Mucosa of descending colon (tissue), 3 donors: ENCODE measurements at regions not wholly inside any gene's neighbourhood (a gene's known extent, or its start where the extent isn't known, plus 50 kb on each side); places are given as distances from the start of the nearest gene placed in this dataset.

Experiments
- ATAC-seq: fragments of 200-7000 bp; cut with Tn5 transposase; one replicate; pipeline ENCODE4 v1.9.1; 2020; ENCODE audit warnings: mild to moderate bottlenecking, moderate library complexity
- DNase-seq, 3 donors: peaks; one replicate each; pipeline ENCODE4 v3.0.0-alpha.2; 2020
- H3K36me3 ChIP-seq: fragments of 200-600 bp; one replicate; pipeline ENCODE4 v1.8.0; 2021; ENCODE audit warnings: low read depth, mild to moderate bottlenecking
- H3K4me1 ChIP-seq: fragments of 200-600 bp; one replicate; pipeline ENCODE4 v1.8.0; 2021; ENCODE audit warnings: low read depth, mild to moderate bottlenecking
- H3K4me3 ChIP-seq: fragments of 200-600 bp; one replicate; pipeline ENCODE4 v1.8.0; 2021; ENCODE audit warnings: mild to moderate bottlenecking
- H3K9me3 ChIP-seq: fragments of 200-600 bp; one replicate; pipeline ENCODE4 v1.8.0; 2021; ENCODE audit warnings: mild to moderate bottlenecking
- CTCF ChIP-seq: fragments of 200-600 bp; IDR thresholded peaks from one replicate; pipeline ENCODE4 v1.8.0; 2022; ENCODE audit warnings: antibody characterized with exemption, mild to moderate bottlenecking
- intact Hi-C, 2 donors: fragments of 100-400 bp; cut with DNase I in 1 of 2; cut with micrococcal nuclease in 1 of 2; formaldehyde crosslinking; loops; one replicate each; pipeline versions ENCODE4 v1.11.0 to v1.11.1; 2022; cut with DNase I, micrococcal nuclease
- donor health status: DM: no; HTN: no; CAD: no; lungs with moderate emphysema.
- donor health status: DM: no; HTN: no; CAD: no.
- donor health status: DM: no; HTN: yes; CAD: no.

GRCh38 chr4:89486673-89487072 lies 179.1 kb upstream of the GPRIN3 start:
- H3K36me3 ChIP-seq, result no peaks in the 10 kb centered on the region
- H3K4me1 ChIP-seq, result no peaks in the 10 kb centered on the region
- no peak for TF ChIP-seq CTCF
- H3K9me3 ChIP-seq, result no peaks in the 10 kb centered on the region
- H3K4me3 ChIP-seq, result no peak overlapping the region
- intact Hi-C loops, result no loop called here
- ATAC-seq (no peak), DNase-seq (no peak)

GRCh38 chr4:89486042-89486441 lies 178.4 kb upstream of the GPRIN3 start:
- H3K4me3 ChIP-seq, result no peak overlapping the region
- H3K9me3 ChIP-seq, result peaks cover 1% of the 10 kb centered on the region
- intact Hi-C loops, result no loop called here
- no peak for TF ChIP-seq CTCF
- H3K4me1 ChIP-seq, result no peaks in the 10 kb centered on the region
- no peak for DNase-seq
- ATAC-seq, result no peak
- no peaks in the 10 kb centered on the region for H3K36me3 ChIP-seq

GRCh38 chr4:89483833-89484232 lies 176.2 kb upstream of the GPRIN3 start:
- H3K4me3 ChIP-seq, result no peak overlapping the region
- DNase-seq, result no peak
- intact Hi-C loops, result no loop called here
- peaks cover 2% of the 10 kb centered on the region for H3K9me3 ChIP-seq
- no peaks in the 10 kb centered on the region for H3K36me3 ChIP-seq
- H3K4me1 ChIP-seq, result no peaks in the 10 kb centered on the region
- TF ChIP-seq CTCF, result no peak
- no peak for ATAC-seq

- Histone ChIP-seq H3K36me3 (no peaks in the 10 kb centered on the region), H3K4me1 (no peaks in the 10 kb centered on the region), H3K4me3 (no peak overlapping the region), H3K9me3 (peaks cover 2% of the 10 kb centered on the region)
- DNase-seq (no peak), ATAC-seq (no peak)
- TF ChIP-seq CTCF, result no peak
- intact Hi-C loops, result no loop called here
Measured at GRCh38 chr4:89482926-89483595, 175.5 kb upstream of the GPRIN3 start.

GRCh38 chr4:89482251-89482650 lies 174.7 kb upstream of the GPRIN3 start:
- Histone ChIP-seq H3K4me3 (no peak overlapping the region), H3K36me3 (no peaks in the 10 kb centered on the region), H3K4me1 (no peaks in the 10 kb centered on the region), H3K9me3 (peaks cover 2% of the 10 kb centered on the region)
- no peak for TF ChIP-seq CTCF
- peak; percentile 62 for ATAC-seq
- intact Hi-C loops, result no loop called here
- peak in 1 of 3 donors; percentile 23 for DNase-seq

GRCh38 chr4:89469930-89470375 lies 162.4 kb upstream of the GPRIN3 start:
- ATAC-seq (peak; percentile 54), DNase-seq (no peak)
- no peak for TF ChIP-seq CTCF
- intact Hi-C loops, result no loop called here
- H3K9me3 ChIP-seq, result no peaks in the 10 kb centered on the region
- H3K4me3 ChIP-seq, result no peak overlapping the region
- no peaks in the 10 kb centered on the region for H3K36me3 ChIP-seq
- no peaks in the 10 kb centered on the region for H3K4me1 ChIP-seq
